HK-2 (cell line): ENCODE measurements at regions not wholly inside any gene's neighbourhood (a gene's known extent, or its start where the extent isn't known, plus 50 kb on each side); places are given as distances from the start of the nearest gene placed in this dataset.

Experiments
- DNase-seq: peaks from one replicate; pipeline ENCODE4 v3.0.0-alpha.2; 2018; ENCODE audit not compliant: unreplicated experiment

- DNase-seq, result no peak
Measured at GRCh38 chr16:27718201-27719105, 168.5 kb downstream of the KATNIP start.

- DNase-seq, result no peak
Measured at GRCh38 chr16:27719106-27719445, 169.1 kb downstream of the KATNIP start.

GRCh38 chr16:27720731-27721530, 171.0 kb downstream of the KATNIP start:
- DNase-seq, result no peak

GRCh38 chr16:27721531-27722181, 171.7 kb downstream of the KATNIP start:
- DNase-seq, result no peak

- DNase-seq, result no peak
Measured at GRCh38 chr16:27722207-27722606, 172.3 kb downstream of the KATNIP start.

GRCh38 chr16:27722892-27723450, 173.0 kb downstream of the KATNIP start:
- DNase-seq, result no peak

- DNase-seq, result no peak
Measured at GRCh38 chr16:27723711-27724481, 174.0 kb downstream of the KATNIP start.

- no peak for DNase-seq
Measured at GRCh38 chr16:27724482-27725235, 174.7 kb downstream of the KATNIP start.

- no peak for DNase-seq
Measured at GRCh38 chr16:27725236-27726000, 175.5 kb downstream of the KATNIP start.

GRCh38 chr16:27726621-27727261, 176.8 kb downstream of the KATNIP start:
- no peak for DNase-seq

GRCh38 chr16:27727941-27728340, 178.0 kb downstream of the KATNIP start:
- no peak for DNase-seq

GRCh38 chr16:27728691-27729090, 178.7 kb downstream of the KATNIP start:
- DNase-seq, result no peak

GRCh38 chr16:27729516-27730304, 179.8 kb downstream of the KATNIP start:
- no peak for DNase-seq

GRCh38 chr16:27730661-27731210, 180.8 kb downstream of the KATNIP start:
- no peak for DNase-seq

- no peak for DNase-seq
Measured at GRCh38 chr16:27735031-27735430, 185.1 kb downstream of the KATNIP start.

GRCh38 chr16:27736431-27736830, 186.5 kb downstream of the KATNIP start:
- no peak for DNase-seq

GRCh38 chr16:27737513-27737912, 187.6 kb downstream of the KATNIP start:
- DNase-seq, result no peak
